ENCODE measurements at regions not wholly inside any gene's neighbourhood (a gene's known extent, or its start where the extent isn't known, plus 50 kb on each side); places are given as distances from the start of the nearest gene placed in this dataset.

- no peaks in the 10 kb centered on the region for H3K36me3 ChIP-seq (ENCODE audit: insufficient read depth, low read depth, low read length)
- no peaks in the 10 kb centered on the region for H3K4me1 ChIP-seq (ENCODE audit: insufficient read depth, low read length)
- no peak overlapping the region for H3K4me3 ChIP-seq (ENCODE audit: low read length)
- no peaks in the 10 kb centered on the region for H3K27me3 ChIP-seq (ENCODE audit: insufficient read depth, low read length)
- no peaks in the 10 kb centered on the region for H3K9me3 ChIP-seq (ENCODE audit: insufficient read depth, low read depth, low read length)
- no peak overlapping the region for H3K27ac ChIP-seq (ENCODE audit: low read length)
- no peak overlapping the region for H3K9ac ChIP-seq (ENCODE audit: low read depth, low read length)
These were observed 227.0 kb upstream of the HDAC9 start for GRCh38 chr7:18268571-18268970.

- H3K4me1 ChIP-seq (ENCODE audit: insufficient read depth, low read length) = no peaks in the 10 kb centered on the region
- H3K4me3 ChIP-seq (ENCODE audit: low read length) = no peak overlapping the region
- H3K36me3 ChIP-seq (ENCODE audit: insufficient read depth, low read depth, low read length) = no peaks in the 10 kb centered on the region
- no peak overlapping the region for H3K27ac ChIP-seq (ENCODE audit: low read length)
- no peak overlapping the region for H3K9ac ChIP-seq (ENCODE audit: low read depth, low read length)
- no peaks in the 10 kb centered on the region for H3K27me3 ChIP-seq (ENCODE audit: insufficient read depth, low read length)
- no peaks in the 10 kb centered on the region; the same call in 1 of the 2 replicates for H3K9me3 ChIP-seq (ENCODE audit: insufficient read depth, low read depth, low read length)
These were observed 219.2 kb upstream of the HDAC9 start for GRCh38 chr7:18276380-18276779.

- no peak overlapping the region for H3K27ac ChIP-seq (ENCODE audit: low read length)
- H3K27me3 ChIP-seq (ENCODE audit: insufficient read depth, low read length) = no peaks in the 10 kb centered on the region
- no peaks in the 10 kb centered on the region for H3K4me1 ChIP-seq (ENCODE audit: insufficient read depth, low read length)
- H3K4me3 ChIP-seq (ENCODE audit: low read length) = no peak overlapping the region
- no peak overlapping the region for H3K9ac ChIP-seq (ENCODE audit: low read depth, low read length)
- H3K9me3 ChIP-seq (ENCODE audit: insufficient read depth, low read depth, low read length) = no peaks in the 10 kb centered on the region; the same call in 1 of the 2 replicates
- no peaks in the 10 kb centered on the region for H3K36me3 ChIP-seq (ENCODE audit: insufficient read depth, low read depth, low read length)
These were observed 217.2 kb upstream of the HDAC9 start for GRCh38 chr7:18278316-18278715.

- Histone ChIP-seq H3K9ac (ENCODE audit: low read depth, low read length) (no peak overlapping the region), H3K9me3 (ENCODE audit: insufficient read depth, low read depth, low read length) (no peaks in the 10 kb centered on the region; the same call in 1 of the 2 replicates), H3K36me3 (ENCODE audit: insufficient read depth, low read depth, low read length) (no peaks in the 10 kb centered on the region), H3K27me3 (ENCODE audit: insufficient read depth, low read length) (no peaks in the 10 kb centered on the region), H3K27ac (ENCODE audit: low read length) (no peak overlapping the region), H3K4me3 (ENCODE audit: low read length) (no peak overlapping the region), H3K4me1 (ENCODE audit: insufficient read depth, low read length) (no peaks in the 10 kb centered on the region)
These were observed 212.5 kb upstream of the HDAC9 start for GRCh38 chr7:18283045-18283444.

GRCh38 chr7:18287482-18287881, 208.1 kb upstream of the HDAC9 start:
- no peaks in the 10 kb centered on the region for H3K27me3 ChIP-seq (ENCODE audit: insufficient read depth, low read length)
- no peaks in the 10 kb centered on the region for H3K4me1 ChIP-seq (ENCODE audit: insufficient read depth, low read length)
- H3K9me3 ChIP-seq (ENCODE audit: insufficient read depth, low read depth, low read length) = no peaks in the 10 kb centered on the region

GRCh38 chr7:18288322-18289037, 207.1 kb upstream of the HDAC9 start:
- Histone ChIP-seq H3K9ac (ENCODE audit: low read depth, low read length) (no peak overlapping the region), H3K27me3 (ENCODE audit: insufficient read depth, low read length) (no peaks in the 10 kb centered on the region), H3K4me1 (ENCODE audit: insufficient read depth, low read length) (no peaks in the 10 kb centered on the region), H3K36me3 (ENCODE audit: insufficient read depth, low read depth, low read length) (no peaks in the 10 kb centered on the region), H3K27ac (ENCODE audit: low read length) (no peak overlapping the region), H3K4me3 (ENCODE audit: low read length) (no peak overlapping the region), H3K9me3 (ENCODE audit: insufficient read depth, low read depth, low read length) (no peaks in the 10 kb centered on the region)

More at GRCh38 chr7:18287482-18287881, 208.1 kb upstream of the HDAC9 start:
- no peak overlapping the region for H3K4me3 ChIP-seq (ENCODE audit: low read length)
- no peak overlapping the region for H3K9ac ChIP-seq (ENCODE audit: low read depth, low read length)
- H3K36me3 ChIP-seq (ENCODE audit: insufficient read depth, low read depth, low read length) = no peaks in the 10 kb centered on the region
- no peak overlapping the region for H3K27ac ChIP-seq (ENCODE audit: low read length)

GRCh38 chr7:18289788-18290187, 205.8 kb upstream of the HDAC9 start:
- Histone ChIP-seq H3K36me3 (ENCODE audit: insufficient read depth, low read depth, low read length) (no peaks in the 10 kb centered on the region), H3K27me3 (ENCODE audit: insufficient read depth, low read length) (no peaks in the 10 kb centered on the region), H3K9me3 (ENCODE audit: insufficient read depth, low read depth, low read length) (no peaks in the 10 kb centered on the region), H3K9ac (ENCODE audit: low read depth, low read length) (no peak overlapping the region), H3K4me1 (ENCODE audit: insufficient read depth, low read length) (no peaks in the 10 kb centered on the region), H3K4me3 (ENCODE audit: low read length) (no peak overlapping the region), H3K27ac (ENCODE audit: low read length) (no peak overlapping the region)

GRCh38 chr7:18290223-18290622, 205.3 kb upstream of the HDAC9 start:
- Histone ChIP-seq H3K4me1 (ENCODE audit: insufficient read depth, low read length) (no peaks in the 10 kb centered on the region), H3K27ac (ENCODE audit: low read length) (no peak overlapping the region), H3K9me3 (ENCODE audit: insufficient read depth, low read depth, low read length) (no peaks in the 10 kb centered on the region), H3K4me3 (ENCODE audit: low read length) (no peak overlapping the region), H3K9ac (ENCODE audit: low read depth, low read length) (no peak overlapping the region), H3K27me3 (ENCODE audit: insufficient read depth, low read length) (no peaks in the 10 kb centered on the region), H3K36me3 (ENCODE audit: insufficient read depth, low read depth, low read length) (no peaks in the 10 kb centered on the region)

- H3K9ac ChIP-seq (ENCODE audit: low read depth, low read length) = no peak overlapping the region
- H3K9me3 ChIP-seq (ENCODE audit: insufficient read depth, low read depth, low read length) = no peaks in the 10 kb centered on the region
- H3K27me3 ChIP-seq (ENCODE audit: insufficient read depth, low read length) = no peaks in the 10 kb centered on the region
- H3K4me3 ChIP-seq (ENCODE audit: low read length) = no peak overlapping the region
- no peak overlapping the region for H3K27ac ChIP-seq (ENCODE audit: low read length)
- H3K36me3 ChIP-seq (ENCODE audit: insufficient read depth, low read depth, low read length) = no peaks in the 10 kb centered on the region
- no peaks in the 10 kb centered on the region for H3K4me1 ChIP-seq (ENCODE audit: insufficient read depth, low read length)
These were observed 204.7 kb upstream of the HDAC9 start for GRCh38 chr7:18290865-18291264.

GRCh38 chr7:18292584-18292983, 203.0 kb upstream of the HDAC9 start:
- H3K9ac ChIP-seq (ENCODE audit: low read depth, low read length) = no peak overlapping the region
- no peaks in the 10 kb centered on the region for H3K4me1 ChIP-seq (ENCODE audit: insufficient read depth, low read length)
- H3K36me3 ChIP-seq (ENCODE audit: insufficient read depth, low read depth, low read length) = no peaks in the 10 kb centered on the region
- H3K27me3 ChIP-seq (ENCODE audit: insufficient read depth, low read length) = no peaks in the 10 kb centered on the region
- no peaks in the 10 kb centered on the region for H3K9me3 ChIP-seq (ENCODE audit: insufficient read depth, low read depth, low read length)
- no peak overlapping the region for H3K4me3 ChIP-seq (ENCODE audit: low read length)
- no peak overlapping the region for H3K27ac ChIP-seq (ENCODE audit: low read length)

GRCh38 chr7:18293759-18294158, 201.8 kb upstream of the HDAC9 start:
- H3K4me3 ChIP-seq (ENCODE audit: low read length) = no peak overlapping the region
- no peaks in the 10 kb centered on the region for H3K27me3 ChIP-seq (ENCODE audit: insufficient read depth, low read length)
- H3K27ac ChIP-seq (ENCODE audit: low read length) = no peak overlapping the region
- no peaks in the 10 kb centered on the region for H3K4me1 ChIP-seq (ENCODE audit: insufficient read depth, low read length)
- H3K36me3 ChIP-seq (ENCODE audit: insufficient read depth, low read depth, low read length) = no peaks in the 10 kb centered on the region
- H3K9me3 ChIP-seq (ENCODE audit: insufficient read depth, low read depth, low read length) = no peaks in the 10 kb centered on the region
- H3K9ac ChIP-seq (ENCODE audit: low read depth, low read length) = no peak overlapping the region

- Histone ChIP-seq H3K4me3 (ENCODE audit: low read length) (no peak overlapping the region), H3K4me1 (ENCODE audit: insufficient read depth, low read length) (no peaks in the 10 kb centered on the region), H3K36me3 (ENCODE audit: insufficient read depth, low read depth, low read length) (no peaks in the 10 kb centered on the region), H3K27me3 (ENCODE audit: insufficient read depth, low read length) (no peaks in the 10 kb centered on the region), H3K9ac (ENCODE audit: low read depth, low read length) (no peak overlapping the region), H3K27ac (ENCODE audit: low read length) (no peak overlapping the region), H3K9me3 (ENCODE audit: insufficient read depth, low read depth, low read length) (no peaks in the 10 kb centered on the region)
These were observed 201.1 kb upstream of the HDAC9 start for GRCh38 chr7:18294411-18294810.

Measured in iPS-20b (cell line).